Suprapubic skin (tissue), 4 donors: ENCODE measurements at regions not wholly inside any gene's neighbourhood (a gene's known extent, or its start where the extent isn't known, plus 50 kb on each side); places are given as distances from the start of the nearest gene placed in this dataset.

Experiments
- DNase-seq, 2 donors: peaks; one replicate each; pipeline ENCODE4 v3.0.0-alpha.2; 2019; ENCODE audit warnings: low spot score in 2 of 2
- H3K27ac ChIP-seq: fragments of 200-600 bp; sonication (generic); one replicate; pipeline ENCODE4 v1.5.1; 2019
- H3K27me3 ChIP-seq: fragments of 200-600 bp; sonication (generic); one replicate; pipeline ENCODE4 v1.5.1; 2019
- H3K36me3 ChIP-seq: fragments of 200-600 bp; sonication (generic); one replicate; pipeline ENCODE4 v1.5.1; 2019
- H3K4me1 ChIP-seq: fragments of 200-600 bp; sonication (generic); one replicate; pipeline ENCODE4 v1.5.1; 2019
- H3K4me3 ChIP-seq: fragments of 200-600 bp; sonication (generic); one replicate; pipeline ENCODE4 v1.5.1; 2019; ENCODE audit warnings: mild to moderate bottlenecking
- H3K9me3 ChIP-seq: fragments of 200-600 bp; sonication (generic); one replicate; pipeline ENCODE4 v1.5.1; 2019
- EP300 ChIP-seq: sonication (generic); formaldehyde crosslinking; IDR thresholded peaks from one replicate; pipeline ENCODE4 v1.6.1; 2017; ENCODE audit warnings: antibody characterized with exemption
- POLR2A ChIP-seq, 2 donors: fragments of 450-650 bp; IDR thresholded peaks; one replicate each; pipeline ENCODE4 v1.6.1; 2017; ENCODE audit warnings: antibody characterized with exemption in 2 of 2, mild to moderate bottlenecking in 2 of 2, moderate library complexity in 2 of 2
- POLR2AphosphoS5 ChIP-seq, 3 donors: sonication (generic); formaldehyde crosslinking; IDR thresholded peaks; one replicate each; pipeline ENCODE4 v1.6.1; 2017; ENCODE audit warnings: antibody characterized with exemption in 3 of 3
- WGBS: methylation state at CpG from one replicate; pipeline ENCODE4 v1.1.5; 2018; 5-methylcytosine and 5-hydroxymethylcytosine counted together
- TF ChIP-seq, protein P1 (sequence below), 2 donors: fragments of 200-600 bp in 1 of 2; fragments of 450-650 bp in 1 of 2; sonication (generic) in 1 of 2; IDR thresholded peaks; one replicate each; pipeline ENCODE4 v1.5.1; 2016 to 2019; ENCODE audit warnings: antibody characterized with exemption in 2 of 2, mild to moderate bottlenecking in 1 of 2, moderate library complexity in 1 of 2

DNA sequence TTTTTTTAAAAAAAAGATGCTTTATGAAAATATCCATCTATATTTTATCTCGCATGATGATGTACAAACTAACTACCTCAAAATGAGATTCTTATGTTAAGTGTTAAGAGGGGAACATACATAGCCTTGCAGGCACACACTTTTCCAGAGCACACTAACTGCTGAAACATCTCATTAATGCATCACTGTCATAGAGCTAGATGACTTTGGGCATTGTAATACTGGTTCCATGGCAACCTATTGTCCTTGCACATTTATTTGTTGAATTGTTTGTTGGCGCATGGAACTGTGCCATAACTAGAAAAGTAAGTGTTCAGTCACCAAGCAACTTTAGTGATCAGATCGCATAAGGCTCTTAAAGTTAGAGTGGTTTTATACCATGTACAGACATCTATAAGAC lies 348.3 kb downstream of the GALC start:
- TF ChIP-seq EP300 (no peak), POLR2AphosphoS5 (IDR thresholded peaks at IDR 0.05) (no peak), POLR2A (IDR thresholded peaks at IDR 0.05) (no peak)
- TF ChIP-seq, protein P1, sequence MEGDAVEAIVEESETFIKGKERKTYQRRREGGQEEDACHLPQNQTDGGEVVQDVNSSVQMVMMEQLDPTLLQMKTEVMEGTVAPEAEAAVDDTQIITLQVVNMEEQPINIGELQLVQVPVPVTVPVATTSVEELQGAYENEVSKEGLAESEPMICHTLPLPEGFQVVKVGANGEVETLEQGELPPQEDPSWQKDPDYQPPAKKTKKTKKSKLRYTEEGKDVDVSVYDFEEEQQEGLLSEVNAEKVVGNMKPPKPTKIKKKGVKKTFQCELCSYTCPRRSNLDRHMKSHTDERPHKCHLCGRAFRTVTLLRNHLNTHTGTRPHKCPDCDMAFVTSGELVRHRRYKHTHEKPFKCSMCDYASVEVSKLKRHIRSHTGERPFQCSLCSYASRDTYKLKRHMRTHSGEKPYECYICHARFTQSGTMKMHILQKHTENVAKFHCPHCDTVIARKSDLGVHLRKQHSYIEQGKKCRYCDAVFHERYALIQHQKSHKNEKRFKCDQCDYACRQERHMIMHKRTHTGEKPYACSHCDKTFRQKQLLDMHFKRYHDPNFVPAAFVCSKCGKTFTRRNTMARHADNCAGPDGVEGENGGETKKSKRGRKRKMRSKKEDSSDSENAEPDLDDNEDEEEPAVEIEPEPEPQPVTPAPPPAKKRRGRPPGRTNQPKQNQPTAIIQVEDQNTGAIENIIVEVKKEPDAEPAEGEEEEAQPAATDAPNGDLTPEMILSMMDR (IDR thresholded peaks at IDR 0.05): no peak
- H3K36me3 ChIP-seq: no peaks in the 10 kb centered on the region
- H3K27me3 ChIP-seq: no peaks in the 10 kb centered on the region
- no peak overlapping the region for H3K4me3 ChIP-seq
- 91% methylated on average over 3 of the region's 3 CpGs for WGBS
- H3K9me3 ChIP-seq: peaks cover 3% of the 10 kb centered on the region
- H3K27ac ChIP-seq: no peak overlapping the region
- no peak for DNase-seq
- no peaks in the 10 kb centered on the region for H3K4me1 ChIP-seq

DNA sequence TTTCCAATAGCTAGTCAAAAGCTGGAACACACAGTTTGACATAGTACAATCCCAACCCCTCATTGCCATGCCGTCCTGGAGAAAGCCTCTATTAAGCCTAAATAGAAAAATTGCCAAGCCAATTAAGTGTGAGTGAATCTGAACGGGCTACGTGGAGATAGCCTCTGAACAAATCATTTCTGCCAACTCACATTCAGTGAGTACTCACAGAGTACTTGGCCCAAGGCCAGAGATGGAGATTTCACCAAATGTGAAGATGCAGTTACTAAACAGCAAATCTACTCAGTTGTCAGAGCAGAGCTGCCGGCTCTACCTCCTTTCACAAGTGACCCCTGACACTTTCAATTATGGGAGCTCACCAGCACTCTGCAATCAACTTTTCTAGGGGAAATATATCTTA lies 350.0 kb downstream of the GALC start:
- no peaks in the 10 kb centered on the region for H3K4me1 ChIP-seq
- no peak overlapping the region for H3K27ac ChIP-seq
- TF ChIP-seq, protein P1 (IDR thresholded peaks at IDR 0.05): no peak
- no peak for TF ChIP-seq POLR2AphosphoS5 (IDR thresholded peaks at IDR 0.05)
- TF ChIP-seq POLR2A (IDR thresholded peaks at IDR 0.05): no peak
- no peak for TF ChIP-seq EP300
- WGBS: 29% methylated on average over 4 of the region's 4 CpGs
- H3K9me3 ChIP-seq: no peaks in the 10 kb centered on the region
- no peak overlapping the region for H3K4me3 ChIP-seq
- H3K27me3 ChIP-seq: no peaks in the 10 kb centered on the region
- H3K36me3 ChIP-seq: no peaks in the 10 kb centered on the region
- no peak for DNase-seq

DNA sequence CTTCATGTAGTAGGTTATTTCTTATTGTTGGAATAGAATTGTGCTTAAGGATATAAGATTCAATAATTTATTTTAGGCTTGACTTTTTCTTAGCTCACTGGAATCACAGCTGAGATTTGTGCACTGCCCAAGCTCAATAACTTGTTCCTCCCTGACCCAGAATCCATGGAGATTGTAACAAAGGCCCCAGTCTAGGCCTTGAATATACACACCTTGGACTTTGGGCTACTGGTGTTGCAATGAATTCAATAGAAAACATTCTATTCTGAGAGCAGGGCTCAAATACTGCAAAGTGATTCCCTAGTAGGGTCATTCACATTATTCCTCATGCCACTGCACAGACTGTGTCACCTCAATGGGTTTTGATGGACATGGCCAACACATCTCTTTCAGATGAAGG lies 352.4 kb downstream of the GALC start:
- DNase-seq: no peak
- TF ChIP-seq, protein P1 (IDR thresholded peaks at IDR 0.05): no peak
- TF ChIP-seq POLR2AphosphoS5 (IDR thresholded peaks at IDR 0.05) (no peak), EP300 (no peak), POLR2A (IDR thresholded peaks at IDR 0.05) (no peak)
- Histone ChIP-seq H3K4me1 (no peaks in the 10 kb centered on the region), H3K27me3 (no peaks in the 10 kb centered on the region), H3K36me3 (no peaks in the 10 kb centered on the region), H3K27ac (no peak overlapping the region), H3K9me3 (no peaks in the 10 kb centered on the region), H3K4me3 (no peak overlapping the region)

DNA sequence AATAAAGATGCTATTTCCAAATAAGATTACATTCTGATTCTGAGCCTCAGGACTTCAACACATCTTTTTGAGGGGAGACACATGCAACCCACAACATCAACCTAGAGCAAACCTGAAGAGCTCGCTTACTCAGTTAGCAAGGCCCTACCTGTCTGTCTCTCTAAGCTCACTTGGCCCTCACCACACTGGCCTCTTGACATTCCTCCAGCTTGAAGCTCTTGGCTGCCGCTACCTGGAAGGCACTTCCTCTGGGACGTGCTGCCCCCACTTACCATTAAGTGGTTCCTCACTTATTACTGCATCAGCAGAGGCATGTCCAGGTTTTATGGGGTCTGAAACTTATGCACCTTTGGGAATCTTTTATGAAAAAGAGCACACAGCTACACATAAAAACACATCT lies 354.8 kb downstream of the GALC start:
- WGBS: 80% methylated on average over 3 of the region's 3 CpGs
- no peak for DNase-seq

DNA sequence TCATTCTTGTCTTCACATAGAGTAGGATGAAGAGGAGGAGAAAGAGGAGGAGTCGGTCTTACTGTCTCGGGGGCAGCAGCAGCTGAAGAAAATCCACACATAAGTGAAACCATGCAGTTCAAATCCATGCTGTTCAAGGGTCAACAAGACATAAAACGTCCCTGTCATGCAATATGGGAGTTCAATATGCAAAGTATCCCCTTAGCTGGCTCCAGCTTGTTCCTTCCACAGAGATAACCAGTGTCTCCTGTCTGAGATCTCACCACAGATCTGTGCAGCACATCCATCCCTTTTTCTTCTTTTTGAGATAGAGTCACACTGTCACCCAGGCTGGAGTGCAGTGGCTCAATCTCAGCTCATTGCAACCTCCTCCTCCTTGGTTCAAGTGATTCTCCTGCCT lies 357.5 kb downstream of the GALC start:
- H3K27ac ChIP-seq: no peak overlapping the region
- TF ChIP-seq POLR2AphosphoS5 (IDR thresholded peaks at IDR 0.05) (no peak), EP300 (no peak), POLR2A (IDR thresholded peaks at IDR 0.05) (no peak)
- TF ChIP-seq, protein P1 (IDR thresholded peaks at IDR 0.05): no peak
- H3K4me3 ChIP-seq: no peak overlapping the region
- H3K36me3 ChIP-seq: no peaks in the 10 kb centered on the region
- peaks cover 7% of the 10 kb centered on the region for H3K4me1 ChIP-seq
- H3K9me3 ChIP-seq: no peaks in the 10 kb centered on the region
- H3K27me3 ChIP-seq: no peaks in the 10 kb centered on the region
- 80% methylated on average over 3 of the region's 3 CpGs for WGBS
- no peak for DNase-seq

More for the DNA sequence above, 354.8 kb downstream of the GALC start:
- Histone ChIP-seq H3K27ac (no peak overlapping the region), H3K36me3 (no peaks in the 10 kb centered on the region), H3K4me1 (no peaks in the 10 kb centered on the region), H3K9me3 (no peaks in the 10 kb centered on the region), H3K4me3 (no peak overlapping the region), H3K27me3 (no peaks in the 10 kb centered on the region)
- TF ChIP-seq EP300 (no peak), POLR2AphosphoS5 (IDR thresholded peaks at IDR 0.05) (no peak), POLR2A (IDR thresholded peaks at IDR 0.05) (no peak)
- TF ChIP-seq, protein P1 (IDR thresholded peaks at IDR 0.05): no peak
